IMR-90 (cell line): ENCODE measurements at regions not wholly inside any gene's neighbourhood (a gene's known extent, or its start where the extent isn't known, plus 50 kb on each side); places are given as distances from the start of the nearest gene placed in this dataset.
A peak's percentile ranks its signal among the peaks of the same experiment; 100 is the strongest.

Experiments used
- ATAC-seq: fragments of 200-7000 bp; cut with Tn5 transposase; 2 replicates; pipeline ENCODE4 v1.9.1; 2020; ENCODE audit warnings: low read depth, mild to moderate bottlenecking, moderate library complexity
- BruUV-seq: library from RNA; stranded (reverse); fragments of 400-500 nt; replicated peaks from 2 replicates; lab custom pipeline; 2021; lab: Mats Ljungman, UMichigan
- CTCF ChIA-PET: fragments of 300-600 bp; formaldehyde crosslinking; extraction: SDS; loops from one replicate; lab custom pipeline; 2021; ENCODE audit warnings: antibody characterized with exemption; lab: Yijun Ruan, JAX
- POLR2A ChIA-PET: fragments of 300-600 bp; sonication (Branson Sonifier 250); formaldehyde crosslinking; loops from one replicate; lab custom pipeline; 2022; ENCODE audit warnings: antibody characterized with exemption; ENCODE audit not compliant: unreplicated experiment; lab: Charles Lee
- DNase-seq: peaks from one replicate; pipeline ENCODE4 v3.0.0; 2013
- H2AFZ ChIP-seq: replicated peaks from 2 replicates; pipeline ENCODE3; 2013; ENCODE audit warnings: low read length, mild to moderate bottlenecking; ENCODE audit not compliant: poor library complexity
- H2AK5ac ChIP-seq: 2 replicates; pipeline ENCODE4 v1.6.1; 2013; ENCODE audit warnings: low read depth, low read length, inconsistent platforms
- H2AK9ac ChIP-seq: replicated peaks from 2 replicates; pipeline ENCODE3; 2013; ENCODE audit warnings: mild to moderate bottlenecking, low read depth, low read length, moderate library complexity; ENCODE audit not compliant: poor library complexity
- H2BK120ac ChIP-seq: 2 replicates; pipeline ENCODE4 v1.6.1; 2013; ENCODE audit warnings: low read depth, low read length, inconsistent platforms
- H2BK15ac ChIP-seq: 3 replicates; pipeline ENCODE4 v1.6.1; 2013; ENCODE audit warnings: low read depth, low read length, inconsistent platforms
- H2BK20ac ChIP-seq: 2 replicates; pipeline ENCODE4 v1.6.1; 2013; ENCODE audit warnings: low read depth, mild to moderate bottlenecking, inconsistent platforms, low read length, moderate library complexity
- H2BK5ac ChIP-seq: 2 replicates; pipeline ENCODE4 v1.6.1; 2013; ENCODE audit warnings: mild to moderate bottlenecking, low read depth, low read length, inconsistent platforms; ENCODE audit not compliant: poor library complexity, severe bottlenecking
- H3K14ac ChIP-seq: replicated peaks from 2 replicates; pipeline ENCODE4 v1.6.1; 2013; ENCODE audit warnings: low read depth, low read length, inconsistent platforms
- H3K18ac ChIP-seq: 2 replicates; pipeline ENCODE4 v1.6.1; 2013; ENCODE audit warnings: low read depth, low read length, control low read depth
- H3K23ac ChIP-seq: 2 replicates; pipeline ENCODE4 v1.6.1; 2013; ENCODE audit warnings: low read depth, low read length, inconsistent platforms
- H3K27ac ChIP-seq: 2 replicates; pipeline ENCODE4 v1.5.1; 2013; ENCODE audit warnings: mild to moderate bottlenecking, control low read depth, low read length; ENCODE audit not compliant: insufficient read depth
- H3K27me3 ChIP-seq: 2 replicates; pipeline ENCODE4 v1.6.1; 2013; ENCODE audit warnings: low read length; ENCODE audit not compliant: control insufficient read depth, insufficient read depth
- H3K36me3 ChIP-seq: 2 replicates; pipeline ENCODE4 v1.6.1; 2013; ENCODE audit warnings: low read length, mixed read lengths; ENCODE audit not compliant: control insufficient read depth, insufficient read depth
- H3K4ac ChIP-seq: 2 replicates; pipeline ENCODE4 v1.6.1; 2013; ENCODE audit warnings: low read depth, low read length, inconsistent platforms
- H3K4me1 ChIP-seq: 2 replicates; pipeline ENCODE4 v1.6.1; 2013; ENCODE audit warnings: low read length, mixed read lengths; ENCODE audit not compliant: control insufficient read depth, insufficient read depth
- H3K4me2 ChIP-seq: 2 replicates; pipeline ENCODE4 v1.6.1; 2013; ENCODE audit warnings: low read depth, mild to moderate bottlenecking, control low read depth, low read length, moderate library complexity
- H3K4me3 ChIP-seq: 2 replicates; pipeline ENCODE4 v1.5.1; 2013; ENCODE audit warnings: low read depth, mild to moderate bottlenecking, control low read depth, low read length, moderate library complexity; ENCODE audit not compliant: insufficient read depth
- H3K56ac ChIP-seq: 2 replicates; pipeline ENCODE4 v1.6.1; 2013; ENCODE audit warnings: low read length, inconsistent platforms; ENCODE audit not compliant: insufficient read depth; ENCODE audit errors: extremely low read depth
- H3K79me1 ChIP-seq, 2 experiments: 2 replicates each; pipeline ENCODE4 v1.6.1; 2013; ENCODE audit warnings: low read length in 2 of 2, inconsistent platforms in 1 of 2, low read depth in 1 of 2
- H3K9ac ChIP-seq: 2 replicates; pipeline ENCODE4 v1.6.1; 2013; ENCODE audit warnings: low read depth, low read length, control low read depth
- H3K9me1 ChIP-seq: 2 replicates; pipeline ENCODE4 v1.6.1; 2013; ENCODE audit warnings: low read length, inconsistent platforms; ENCODE audit not compliant: insufficient read depth
- H3K9me3 ChIP-seq: 2 replicates; pipeline ENCODE4 v1.6.1; 2013; ENCODE audit warnings: low read length; ENCODE audit not compliant: control insufficient read depth, insufficient read depth
- H4K20me1 ChIP-seq: 2 replicates; pipeline ENCODE4 v1.6.1; 2013; ENCODE audit warnings: low read length, inconsistent platforms; ENCODE audit not compliant: insufficient read depth
- H4K5ac ChIP-seq: 2 replicates; pipeline ENCODE4 v1.6.1; 2013; ENCODE audit warnings: mild to moderate bottlenecking, low read depth, low read length, control low read depth
- H4K8ac ChIP-seq, 2 experiments: 2 replicates each; pipeline ENCODE4 v1.6.1; 2013; ENCODE audit warnings: low read depth in 2 of 2, low read length in 2 of 2, control low read depth in 1 of 2, inconsistent platforms in 1 of 2
- H4K91ac ChIP-seq: 2 replicates; pipeline ENCODE4 v1.6.1; 2013; ENCODE audit warnings: low read depth, low read length, inconsistent platforms; ENCODE audit not compliant: insufficient read depth
- BHLHE40 ChIP-seq: fragments of 150-350 bp; IDR thresholded peaks from 2 replicates; pipeline ENCODE4 v1.6.1; 2016; ENCODE audit warnings: mild to moderate bottlenecking, low read depth, low read length
- CEBPB ChIP-seq: IDR thresholded peaks from 2 replicates; pipeline ENCODE4 v1.6.1; 2012; ENCODE audit warnings: low read depth, low read length, improper control_type of control experiment
- CHD1 ChIP-seq: IDR thresholded peaks from 2 replicates; pipeline ENCODE4 v1.6.1; 2012; ENCODE audit warnings: low read depth, low read length, improper control_type of control experiment
- CTCF ChIP-seq: conservative IDR thresholded peaks from 2 replicates; pipeline ENCODE4 v1.5.1; 2012; ENCODE audit warnings: mild to moderate bottlenecking, low read depth, low read length, improper control_type of control experiment
- MAFK ChIP-seq: IDR thresholded peaks from 2 replicates; pipeline ENCODE4 v1.6.1; 2012; ENCODE audit warnings: low read depth, low read length, improper control_type of control experiment
- MXI1 ChIP-seq: IDR thresholded peaks from 2 replicates; pipeline ENCODE4 v1.6.1; 2012; ENCODE audit warnings: low read depth, mild to moderate bottlenecking, low read length, moderate library complexity, borderline replicate concordance
- NFE2L2 ChIP-seq: fragments of 150-350 bp; IDR thresholded peaks from 2 replicates; pipeline ENCODE4 v1.6.1; 2016; ENCODE audit warnings: low read depth, mild to moderate bottlenecking, low read length
- RAD21 ChIP-seq: IDR thresholded peaks from 2 replicates; pipeline ENCODE4 v1.6.1; 2012; ENCODE audit warnings: low read length, improper control_type of control experiment
- RCOR1 ChIP-seq: IDR thresholded peaks from 2 replicates; pipeline ENCODE4 v1.6.1; 2012; ENCODE audit warnings: mild to moderate bottlenecking, low read length, improper control_type of control experiment; ENCODE audit not compliant: insufficient replicate concordance
- RFX5 ChIP-seq: IDR thresholded peaks from 2 replicates; pipeline ENCODE4 v1.8.0; 2012; ENCODE audit warnings: low read depth, mild to moderate bottlenecking, low read length, moderate library complexity
- SMC3 ChIP-seq: fragments of 150-350 bp; IDR thresholded peaks from 2 replicates; pipeline ENCODE4 v1.6.1; 2016; ENCODE audit warnings: low read depth, mild to moderate bottlenecking, antibody characterized with exemption, low read length, moderate library complexity
- USF2 ChIP-seq: fragments of 150-350 bp; IDR thresholded peaks from 2 replicates; pipeline ENCODE4 v1.6.1; 2017; ENCODE audit warnings: mild to moderate bottlenecking, antibody characterized with exemption, low read length, low read depth
- WGBS, 2 experiments: methylation state at CpG; one replicate each; pipeline versions ENCODE4 v1.1.5 to v1.1.7; 2013; ENCODE audit warnings: missing lambda C conversion rate in 2 of 2; ENCODE audit not compliant: insufficient read length in 1 of 2; ENCODE audit errors: extremely low coverage in 2 of 2; 5-methylcytosine and 5-hydroxymethylcytosine counted together
- dilution Hi-C: fragments of 300-500 bp; cut with HindIII; formaldehyde crosslinking; loops from one replicate; pipeline ENCODE4 v1.14.3; 2018; ENCODE audit warnings: low sequenced_read_pairs; ENCODE audit not compliant: unreplicated experiment
- in situ Hi-C: fragments of 300-500 bp; cut with MboI; formaldehyde crosslinking; loops from 3 replicates; pipeline ENCODE4 v1.14.3; 2019; ENCODE audit warnings: low sequenced_read_pairs, inconsistent platforms, mixed read lengths
- intact Hi-C: fragments of 100-400 bp; cut with micrococcal nuclease; formaldehyde crosslinking; loops from 2 replicates; pipeline ENCODE4 v1.10.0; 2022

- in situ Hi-C loops, result no loop called here
- WGBS, 2 experiments, result no CpG with 5 or more reads among the region's 1 CpG
- no peaks in the 10 kb centered on the region for H3K9me3 ChIP-seq
- no peak overlapping the region for H4K8ac ChIP-seq
- no peaks in the 10 kb centered on the region for H3K4me1 ChIP-seq
- H3K9me1 ChIP-seq, result no peaks in the 10 kb centered on the region
- dilution Hi-C loops, result no loop called here
- no peak overlapping the region for H3K23ac ChIP-seq
- no peak overlapping the region for H3K56ac ChIP-seq
- no peak overlapping the region for H2BK120ac ChIP-seq
- H2BK15ac ChIP-seq, result no peak overlapping the region
- no peak overlapping the region for H2AFZ ChIP-seq
- no peak overlapping the region for H3K18ac ChIP-seq
- no peaks in the 10 kb centered on the region for H3K79me1 ChIP-seq
- no peak overlapping the region for H3K27ac ChIP-seq
- H3K36me3 ChIP-seq, result no peaks in the 10 kb centered on the region
- H2BK20ac ChIP-seq, result no peak overlapping the region
- no peak overlapping the region for H4K91ac ChIP-seq
- DNase-seq (peak; percentile 1), ATAC-seq (no peak)
- CTCF ChIA-PET, result interaction anchor here (0.6 to 1.0 kb wide), 3 partner anchors 13 to 104 kb away, joined by 3 read pairs; no protein-coding TSS in a partner anchor
- no peak overlapping the region for H2AK5ac ChIP-seq
- H3K4me3 ChIP-seq, result no peak overlapping the region
- POLR2A ChIA-PET, result no interaction called here
- H3K14ac ChIP-seq, result no peak overlapping the region
- H2BK5ac ChIP-seq, result no peak overlapping the region
- BruUV-seq, result no TSS peak
- no peak overlapping the region for H3K4ac ChIP-seq
- no peak overlapping the region for H4K5ac ChIP-seq
- H3K4me2 ChIP-seq, result no peak overlapping the region
- H4K20me1 ChIP-seq, result no peaks in the 10 kb centered on the region
- no peaks in the 10 kb centered on the region for H3K27me3 ChIP-seq
- no peak for TF ChIP-seq SMC3
- no peak for TF ChIP-seq BHLHE40
- no peak for TF ChIP-seq CHD1
- no peak for TF ChIP-seq MXI1
- no peak for TF ChIP-seq CTCF
- TF ChIP-seq RAD21, result no peak
- no peak for TF ChIP-seq RFX5
- no peak for TF ChIP-seq USF2
- no peak for TF ChIP-seq RCOR1
- no peak for TF ChIP-seq CEBPB
- TF ChIP-seq NFE2L2, result no peak
- TF ChIP-seq MAFK, result no peak
- H3K9ac ChIP-seq, result no peak overlapping the region
- no peak overlapping the region for H2AK9ac ChIP-seq
- intact Hi-C loops, result loop anchor here (10.0 kb wide), 1 partner anchor 1465 kb away; no protein-coding TSS in a partner anchor
Measured at GRCh38 chr3:104989878-104990277, 376.8 kb upstream of the ALCAM start.
